ENCODE measurements at regions not wholly inside any gene's neighbourhood (a gene's known extent, or its start where the extent isn't known, plus 50 kb on each side); places are given as distances from the start of the nearest gene placed in this dataset.

GRCh38 chr7:36788825-36789470 lies 64.7 kb upstream of the AOAH start:
- no peak for TF ChIP-seq CTCF (IDR thresholded peaks at IDR 0.05; ENCODE audit: insufficient read depth, low read length, missing control alignments)
- DNase-seq (ENCODE audit: low read depth, low spot score) = no peak
- no peak overlapping the region for H3K4me3 ChIP-seq (ENCODE audit: low read depth, low read length)
- POLR2A ChIA-PET = no interaction called here
- CTCF ChIA-PET = no interaction called here

- DNase-seq (ENCODE audit: low read depth, low spot score) = no peak
- ChIA-PET CTCF (no interaction called here), POLR2A (no interaction called here)
- no peak for TF ChIP-seq CTCF (IDR thresholded peaks at IDR 0.05; ENCODE audit: insufficient read depth, low read length, missing control alignments)
- H3K4me3 ChIP-seq (ENCODE audit: low read depth, low read length) = no peak overlapping the region
Measured at GRCh38 chr7:36787933-36788378, 63.7 kb upstream of the AOAH start.

- no peak for DNase-seq (ENCODE audit: low read depth, low spot score)
- no peak for TF ChIP-seq CTCF (IDR thresholded peaks at IDR 0.05; ENCODE audit: insufficient read depth, low read length, missing control alignments)
- no peak overlapping the region for H3K4me3 ChIP-seq (ENCODE audit: low read depth, low read length)
- CTCF ChIA-PET = no interaction called here
- POLR2A ChIA-PET = interaction anchor here (0.5 kb wide), 1 partner anchor 541 kb away, joined by 3 read pairs; no protein-coding TSS in a partner anchor
Measured at GRCh38 chr7:36784991-36785940, 61.0 kb upstream of the AOAH start.

GRCh38 chr7:36781011-36781738 lies 56.9 kb upstream of the AOAH start:
- no peak for DNase-seq (ENCODE audit: low read depth, low spot score)
- H3K4me3 ChIP-seq (ENCODE audit: low read depth, low read length) = no peak overlapping the region
- no peak for TF ChIP-seq CTCF (IDR thresholded peaks at IDR 0.05; ENCODE audit: insufficient read depth, low read length, missing control alignments)
- POLR2A ChIA-PET = no interaction called here
- CTCF ChIA-PET = no interaction called here

- DNase-seq (ENCODE audit: low read depth, low spot score) = no peak
- POLR2A ChIA-PET = no interaction called here
- no peak overlapping the region for H3K4me3 ChIP-seq (ENCODE audit: low read depth, low read length)
- CTCF ChIA-PET = no interaction called here
- no peak for TF ChIP-seq CTCF (IDR thresholded peaks at IDR 0.05; ENCODE audit: insufficient read depth, low read length, missing control alignments)
Measured at GRCh38 chr7:36777855-36778254, 53.6 kb upstream of the AOAH start.

GRCh38 chr7:36777062-36777461 lies 52.8 kb upstream of the AOAH start:
- POLR2A ChIA-PET = no interaction called here
- DNase-seq (ENCODE audit: low read depth, low spot score) = no peak
- H3K4me3 ChIP-seq (ENCODE audit: low read depth, low read length) = no peak overlapping the region
- CTCF ChIA-PET = no interaction called here
- no peak for TF ChIP-seq CTCF (IDR thresholded peaks at IDR 0.05; ENCODE audit: insufficient read depth, low read length, missing control alignments)

Measured in AG04449 (cell line).